OCI-LY7 (cell line): ENCODE measurements at regions not wholly inside any gene's neighbourhood (a gene's known extent, or its start where the extent isn't known, plus 50 kb on each side); places are given as distances from the start of the nearest gene placed in this dataset.

Experiments
- BruUV-seq: library from RNA; stranded (reverse); fragments of 400-500 nt; replicated peaks from 2 replicates; lab custom pipeline; 2021; lab: Mats Ljungman, UMichigan
- CTCF ChIA-PET: fragments of 300-600 bp; sonication (Branson Sonifier 250); formaldehyde crosslinking; loops from one replicate; lab custom pipeline; 2022; ENCODE audit warnings: antibody characterized with exemption; ENCODE audit not compliant: unreplicated experiment; lab: Charles Lee
- POLR2A ChIA-PET: fragments of 300-600 bp; sonication (Branson Sonifier 250); formaldehyde crosslinking; loops from one replicate; lab custom pipeline; 2022; ENCODE audit warnings: antibody characterized with exemption; lab: Charles Lee
- DNase-seq: peaks from one replicate; pipeline ENCODE4 v3.0.0-alpha.2; 2015; ENCODE audit warnings: low spot score
- H2AFZ ChIP-seq: fragments of 200-600 bp; sonication (generic), shearing (Covaris generic); 2 replicates; pipeline ENCODE4 v1.6.1; 2014; ENCODE audit warnings: mild to moderate bottlenecking, antibody characterized with exemption, low read length, moderate library complexity
- H3K27ac ChIP-seq: fragments of 200-600 bp; sonication (generic); 2 replicates; pipeline ENCODE4 v1.5.1; 2014; ENCODE audit warnings: mixed run types, low read depth, mild to moderate bottlenecking, moderate library complexity, low read length, inconsistent platforms; ENCODE audit not compliant: poor library complexity, severe bottlenecking
- H3K36me3 ChIP-seq: fragments of 200-600 bp; sonication (generic); 2 replicates; pipeline ENCODE4 v1.6.1; 2014; ENCODE audit warnings: mild to moderate bottlenecking, antibody characterized with exemption, low read length, moderate library complexity, mixed read lengths; ENCODE audit not compliant: insufficient read depth
- H3K4me1 ChIP-seq: fragments of 200-600 bp; sonication (generic); 2 replicates; pipeline ENCODE4 v1.5.1; 2014; ENCODE audit warnings: mild to moderate bottlenecking, low read length; ENCODE audit not compliant: insufficient read depth, poor library complexity, severe bottlenecking
- H3K4me2 ChIP-seq: fragments of 200-600 bp; sonication (generic); 2 replicates; pipeline ENCODE4 v1.6.1; 2014; ENCODE audit warnings: mild to moderate bottlenecking, low read length
- H3K4me3 ChIP-seq: fragments of 200-600 bp; sonication (generic); 2 replicates; pipeline ENCODE4 v1.5.1; 2014; ENCODE audit warnings: mild to moderate bottlenecking, low read depth, low read length; ENCODE audit not compliant: poor library complexity, severe bottlenecking
- H3K79me2 ChIP-seq: fragments of 200-600 bp; sonication (generic); 2 replicates; pipeline ENCODE4 v1.6.1; 2016; ENCODE audit warnings: low read depth, mild to moderate bottlenecking, low read length, moderate library complexity, mixed read lengths; ENCODE audit not compliant: insufficient read depth
- H3K9me2 ChIP-seq: fragments of 200-600 bp; sonication (generic); 2 replicates; pipeline ENCODE4 v1.6.1; 2016; ENCODE audit warnings: mild to moderate bottlenecking, low read length, mixed read lengths; ENCODE audit not compliant: insufficient read depth
- H3K9me3 ChIP-seq: fragments of 200-600 bp; sonication (generic); 2 replicates; pipeline ENCODE4 v1.6.1; 2014; ENCODE audit warnings: mild to moderate bottlenecking, mixed run types, low read length, mixed read lengths
- H4K20me1 ChIP-seq: fragments of 200-600 bp; sonication (generic); 2 replicates; pipeline ENCODE4 v1.6.1; 2014; ENCODE audit warnings: mild to moderate bottlenecking, antibody characterized with exemption, low read length, moderate library complexity, mixed read lengths; ENCODE audit not compliant: insufficient read depth
- CTCF ChIP-seq: fragments of 200-600 bp; sonication (generic); conservative IDR thresholded peaks from 2 replicates; pipeline ENCODE4 v1.5.1; 2014; ENCODE audit warnings: mild to moderate bottlenecking, antibody characterized with exemption, low read length, moderate library complexity, mixed read lengths
- EZH2phosphoT487 ChIP-seq: fragments of 200-600 bp; sonication (generic); IDR thresholded peaks from 2 replicates; pipeline ENCODE4 v1.6.1; 2018; ENCODE audit warnings: low read depth, borderline replicate concordance, mild to moderate bottlenecking, mixed run types, antibody characterized with exemption, low read length, moderate library complexity, mixed read lengths
- intact Hi-C: fragments of 100-400 bp; cut with micrococcal nuclease; formaldehyde crosslinking; loops from one replicate; pipeline ENCODE4 v1.10.0; 2022; ENCODE audit not compliant: unreplicated experiment

- intact Hi-C loops: no loop called here
- ChIA-PET CTCF (no interaction called here), POLR2A (interaction anchor here (0.6 to 0.9 kb wide), 4 partner anchors 23 to 150 kb away, joined by 3 to 4 read pairs (median 3); no protein-coding TSS in a partner anchor)
- DNase-seq: peak; percentile 85
- Histone ChIP-seq H3K4me1 (peaks cover 21% of the 10 kb centered on the region), H3K4me2 (peak overlapping the region; percentile 69), H3K27ac (peak overlapping the region; percentile 15), H3K79me2 (no peaks in the 10 kb centered on the region), H3K36me3 (no peaks in the 10 kb centered on the region), H3K9me3 (no peaks in the 10 kb centered on the region), H2AFZ (no peak overlapping the region), H3K9me2 (no peaks in the 10 kb centered on the region), H3K4me3 (peak overlapping the region; percentile 39), H4K20me1 (no peaks in the 10 kb centered on the region)
- BruUV-seq: no TSS peak
- TF ChIP-seq EZH2phosphoT487 (no peak), CTCF (no peak)
These were observed 214.9 kb upstream of the MON1B start for GRCh38 chr16:76976101-76976500.

- Histone ChIP-seq H3K79me2 (no peaks in the 10 kb centered on the region), H3K9me2 (no peaks in the 10 kb centered on the region), H3K9me3 (no peaks in the 10 kb centered on the region), H3K4me3 (no peak overlapping the region), H2AFZ (no peak overlapping the region), H3K4me1 (peaks cover 21% of the 10 kb centered on the region), H3K27ac (no peak overlapping the region), H4K20me1 (no peaks in the 10 kb centered on the region), H3K36me3 (no peaks in the 10 kb centered on the region), H3K4me2 (peak overlapping the region; percentile 69)
- DNase-seq: no peak
- no TSS peak for BruUV-seq
- intact Hi-C loops: no loop called here
- CTCF ChIA-PET: no interaction called here
- POLR2A ChIA-PET: interaction anchor here (0.6 to 0.9 kb wide), 3 partner anchors 52 to 241 kb away, joined by 3 to 4 read pairs (median 3); no protein-coding TSS in a partner anchor
- TF ChIP-seq CTCF (no peak), EZH2phosphoT487 (no peak)
These were observed 214.2 kb upstream of the MON1B start for GRCh38 chr16:76976756-76977155.

GRCh38 chr16:76984196-76984595 is 206.8 kb upstream of the MON1B start:
- CTCF ChIA-PET: no interaction called here
- no peak overlapping the region for H3K4me2 ChIP-seq
- DNase-seq: no peak
- H3K27ac ChIP-seq: no peak overlapping the region
- peaks cover 6% of the 10 kb centered on the region; the same call in 1 of the 2 replicates for H3K9me3 ChIP-seq
- POLR2A ChIA-PET: interaction anchor here (0.6 to 0.7 kb wide), 3 partner anchors 10 to 86 kb away, joined by 3 to 4 read pairs (median 3); no protein-coding TSS in a partner anchor
- BruUV-seq: no TSS peak
- no peaks in the 10 kb centered on the region for H3K36me3 ChIP-seq
- no peak overlapping the region for H3K4me3 ChIP-seq
- TF ChIP-seq EZH2phosphoT487 (no peak), CTCF (no peak)
- intact Hi-C loops: no loop called here
- no peaks in the 10 kb centered on the region for H4K20me1 ChIP-seq
- no peaks in the 10 kb centered on the region for H3K79me2 ChIP-seq
- no peaks in the 10 kb centered on the region for H3K4me1 ChIP-seq
- no peak overlapping the region for H2AFZ ChIP-seq
- no peaks in the 10 kb centered on the region for H3K9me2 ChIP-seq
